GM20431 (cell line): ENCODE measurements at regions not wholly inside any gene's neighbourhood (a gene's known extent, or its start where the extent isn't known, plus 50 kb on each side); places are given as distances from the start of the nearest gene placed in this dataset.
"Not testable (repeated sequence)": the region's sequence is repeated elsewhere in the genome, so short reads cannot be mapped to it uniquely, and the experiment has no call there.

Experiments
- in situ Hi-C: fragments of 300-500 bp; cut with MseI, MboI; formaldehyde crosslinking; loops from one replicate; pipeline ENCODE4 v1.15.0; 2020; ENCODE audit warnings: low sequenced_read_pairs; ENCODE audit not compliant: unreplicated experiment

DNA sequence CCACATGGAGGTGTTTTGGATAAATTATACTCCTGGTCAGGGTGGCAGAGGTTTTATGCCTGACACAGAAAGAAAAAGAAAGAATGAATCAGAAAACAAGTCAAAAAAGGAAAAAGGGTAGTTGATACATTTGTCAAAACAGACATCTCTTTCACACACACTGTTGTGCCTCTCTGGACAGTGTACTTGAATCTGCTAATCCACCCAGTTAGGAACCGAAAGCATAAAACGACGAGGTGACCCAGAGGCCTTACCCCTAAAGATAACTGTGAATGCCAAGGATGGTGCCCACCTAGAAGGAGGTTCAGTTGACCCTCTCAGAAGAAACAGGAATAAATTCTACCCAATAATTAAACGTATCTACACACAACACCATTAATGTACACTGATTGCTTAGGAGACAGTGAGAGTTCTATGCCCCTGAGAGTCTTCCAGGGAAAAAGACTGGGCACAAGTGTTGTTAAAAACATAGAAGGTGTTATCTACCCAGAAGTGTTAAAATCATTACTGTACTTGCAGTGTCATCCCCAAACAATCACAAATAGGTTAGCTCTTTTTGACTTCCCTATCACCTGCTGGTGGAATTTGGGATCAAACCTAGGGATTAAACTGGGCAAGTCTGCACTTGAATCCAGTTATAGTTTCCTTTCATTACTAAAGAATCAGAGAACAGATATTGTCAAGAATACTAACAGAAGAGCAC is 123.2 kb upstream of the DNAJC10 start:
- in situ Hi-C loops, result loop anchor here (25.0 kb wide), 1 partner anchor 356 kb away; no protein-coding TSS in a partner anchor

- in situ Hi-C loops, result loop anchor here (25.0 kb wide), 1 partner anchor 356 kb away; no protein-coding TSS in a partner anchor
These were observed 122.6 kb upstream of the DNAJC10 start for GRCh38 chr2:182593394-182593975.

GRCh38 chr2:182594286-182594685 is 121.8 kb upstream of the DNAJC10 start:
- in situ Hi-C loops, result loop anchor here (25.0 kb wide), 1 partner anchor 357 kb away; no protein-coding TSS in a partner anchor

GRCh38 chr2:182595650-182596049 is 120.4 kb upstream of the DNAJC10 start:
- in situ Hi-C loops, result loop anchor here (25.0 kb wide), 1 partner anchor 358 kb away; no protein-coding TSS in a partner anchor

DNA sequence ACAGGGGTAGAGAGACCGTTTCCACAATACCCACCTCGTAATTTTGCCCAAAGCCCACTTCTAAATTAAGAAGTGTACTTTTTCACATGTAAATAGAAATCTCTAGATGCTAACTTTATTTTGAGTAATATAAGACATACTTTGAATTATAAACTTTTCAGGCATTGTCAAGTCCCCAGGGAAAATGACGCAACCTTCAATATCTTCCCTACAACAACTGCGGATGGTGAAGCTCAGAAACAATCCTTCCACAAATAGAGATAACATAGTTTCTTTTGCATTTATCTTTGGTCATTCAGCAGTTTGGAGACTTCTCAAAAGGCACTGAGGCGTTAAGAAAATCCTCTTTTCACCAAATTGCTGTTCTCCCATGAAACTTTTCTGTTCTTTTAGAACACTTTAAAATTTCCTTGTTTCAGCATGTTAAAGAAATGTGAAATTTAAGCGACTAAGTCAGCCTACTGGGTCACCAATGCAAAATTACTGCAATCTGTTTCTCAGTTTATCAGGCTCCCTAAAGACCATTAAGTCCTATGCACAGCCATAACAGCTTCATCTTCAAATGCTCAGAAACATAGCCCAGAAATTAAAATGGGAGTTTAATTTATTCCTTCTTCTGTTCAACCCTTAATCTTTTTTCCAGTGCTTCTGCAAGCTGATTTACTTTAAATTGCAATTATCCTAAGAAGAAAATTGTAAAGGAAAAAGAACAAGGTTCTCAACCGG is 118.3 kb upstream of the DNAJC10 start:
- in situ Hi-C loops, result loop anchor here (25.0 kb wide), 1 partner anchor 360 kb away; no protein-coding TSS in a partner anchor

DNA sequence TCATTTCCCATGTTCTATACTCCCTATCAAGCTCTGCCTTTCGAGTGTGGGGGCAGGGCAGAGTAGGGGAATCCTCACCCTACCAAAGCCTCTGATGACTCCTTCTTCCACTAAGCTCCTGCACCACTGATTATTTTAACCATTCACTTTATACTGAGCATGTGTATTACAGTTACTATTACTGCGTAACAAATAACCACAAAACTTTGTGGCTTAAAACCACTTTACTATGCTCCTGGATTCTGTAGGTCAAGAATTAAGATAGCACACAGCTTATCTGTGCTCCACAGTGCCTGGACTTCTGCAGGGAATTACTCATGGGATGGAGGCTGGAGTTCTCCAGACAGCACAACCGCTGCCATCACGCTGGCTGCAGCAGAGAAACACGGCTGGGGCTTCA is 117.4 kb upstream of the DNAJC10 start:
- in situ Hi-C loops, result loop anchor here (25.0 kb wide), 1 partner anchor 361 kb away; no protein-coding TSS in a partner anchor

DNA sequence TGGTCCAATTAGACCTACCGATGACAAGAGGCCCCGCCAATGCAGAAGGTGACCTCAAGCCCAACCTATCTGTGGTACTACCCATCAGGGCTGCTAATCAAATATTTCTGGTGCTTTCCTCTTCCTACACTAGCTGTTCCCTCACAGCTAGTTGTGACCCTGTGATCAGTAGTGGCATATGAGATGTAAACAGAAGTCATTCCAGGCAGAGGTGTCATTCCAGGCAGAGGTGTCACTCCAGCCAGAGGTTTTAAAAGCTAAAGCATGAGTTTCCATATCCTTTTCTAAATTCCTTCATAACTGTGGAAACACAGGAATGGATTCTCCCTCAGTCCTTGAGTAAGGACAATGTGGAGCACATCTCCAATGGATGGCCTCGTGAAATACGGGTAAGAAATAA is 110.9 kb upstream of the DNAJC10 start:
- in situ Hi-C loops, result no loop called here

DNA sequence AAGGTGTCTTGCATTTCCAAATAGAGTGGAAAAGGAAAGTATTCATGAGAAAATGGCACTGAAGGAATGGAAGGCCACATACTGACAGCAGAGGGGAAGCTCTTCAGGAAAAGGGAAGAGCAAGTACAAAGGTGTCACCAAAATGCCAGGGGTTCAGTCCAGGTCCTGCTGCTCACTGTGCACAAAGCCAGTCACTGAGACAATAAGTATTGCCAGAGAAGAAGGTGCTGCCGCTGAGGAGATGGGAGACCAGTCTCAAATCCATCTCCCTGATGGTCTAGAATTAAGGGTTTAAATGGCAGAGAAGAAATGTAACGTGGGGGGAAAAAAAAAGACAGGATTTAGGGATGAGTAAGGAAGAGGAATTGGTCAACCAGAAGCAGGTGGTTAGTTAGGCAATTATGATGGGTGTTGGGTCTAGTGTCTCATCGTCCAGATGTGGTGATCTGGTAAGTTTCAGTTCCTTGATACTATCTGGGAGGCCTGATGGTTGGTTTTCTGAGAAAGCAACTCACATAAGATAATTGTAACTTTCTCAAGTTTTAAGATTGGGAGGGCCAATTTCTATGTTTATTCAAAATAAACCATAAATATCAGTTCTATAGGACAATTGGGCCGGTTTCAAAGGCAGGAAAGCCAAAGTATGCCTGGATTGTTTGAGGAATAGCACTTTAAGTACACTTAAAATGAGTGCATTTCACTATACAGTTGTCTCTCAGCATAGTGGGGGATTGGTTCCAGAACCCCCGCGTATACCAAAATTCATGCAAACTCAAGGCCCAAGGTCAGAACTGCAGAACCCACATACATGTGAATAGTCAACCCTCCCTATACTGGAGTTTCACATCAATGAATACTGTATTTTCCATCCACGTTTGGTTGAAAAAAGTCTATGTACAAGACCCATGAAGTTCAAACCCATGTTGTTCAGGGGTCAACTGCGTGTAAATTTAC is 109.1 kb upstream of the DNAJC10 start:
- in situ Hi-C loops, result no loop called here

- in situ Hi-C loops, result no loop called here
These were observed 107.7 kb upstream of the DNAJC10 start for GRCh38 chr2:182608181-182608845.

DNA sequence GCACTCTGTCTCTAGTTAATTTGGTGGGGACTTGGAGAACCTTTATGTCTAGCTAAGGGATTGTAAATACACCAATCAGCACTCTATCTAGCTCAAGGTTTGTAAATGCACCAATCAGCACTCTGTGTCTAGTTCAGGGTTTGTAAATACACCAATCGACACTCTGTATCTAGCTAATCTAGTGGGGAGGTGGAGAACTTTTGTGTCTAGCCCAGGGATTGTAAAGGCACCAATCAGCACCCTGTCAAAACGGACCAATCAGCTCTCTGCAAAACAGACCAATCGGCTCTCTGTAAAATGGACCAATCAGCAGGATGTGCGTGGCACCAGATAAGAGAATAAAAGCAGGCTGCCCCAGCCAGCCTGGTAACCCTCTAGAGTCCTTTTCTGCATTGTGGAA is 107.1 kb upstream of the DNAJC10 start:
- in situ Hi-C loops, result not testable (repeated sequence)

DNA sequence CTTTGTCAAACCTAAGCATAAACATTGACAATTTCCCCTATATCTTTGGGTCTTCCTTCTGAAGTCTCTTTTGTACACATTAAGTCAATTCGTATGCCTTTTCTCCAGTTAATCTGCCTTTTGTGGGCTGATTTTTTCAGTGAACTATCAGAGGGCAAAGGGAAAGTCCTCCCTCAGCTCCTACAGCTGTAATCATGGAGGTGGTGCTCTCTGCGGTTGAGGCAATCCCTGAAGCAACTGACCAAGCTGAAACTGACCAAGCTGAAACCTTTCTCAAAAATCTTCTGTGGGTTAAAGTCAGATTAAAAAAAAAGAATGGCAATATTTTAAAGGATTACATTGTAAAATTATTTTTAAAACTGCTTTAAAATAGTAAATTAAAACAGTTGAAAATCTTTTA is 105.8 kb upstream of the DNAJC10 start:
- in situ Hi-C loops, result no loop called here

- in situ Hi-C loops, result no loop called here
These were observed 105.0 kb upstream of the DNAJC10 start for GRCh38 chr2:182611009-182611408.

- in situ Hi-C loops, result no loop called here
These were observed 101.0 kb upstream of the DNAJC10 start for GRCh38 chr2:182615036-182615435.

DNA sequence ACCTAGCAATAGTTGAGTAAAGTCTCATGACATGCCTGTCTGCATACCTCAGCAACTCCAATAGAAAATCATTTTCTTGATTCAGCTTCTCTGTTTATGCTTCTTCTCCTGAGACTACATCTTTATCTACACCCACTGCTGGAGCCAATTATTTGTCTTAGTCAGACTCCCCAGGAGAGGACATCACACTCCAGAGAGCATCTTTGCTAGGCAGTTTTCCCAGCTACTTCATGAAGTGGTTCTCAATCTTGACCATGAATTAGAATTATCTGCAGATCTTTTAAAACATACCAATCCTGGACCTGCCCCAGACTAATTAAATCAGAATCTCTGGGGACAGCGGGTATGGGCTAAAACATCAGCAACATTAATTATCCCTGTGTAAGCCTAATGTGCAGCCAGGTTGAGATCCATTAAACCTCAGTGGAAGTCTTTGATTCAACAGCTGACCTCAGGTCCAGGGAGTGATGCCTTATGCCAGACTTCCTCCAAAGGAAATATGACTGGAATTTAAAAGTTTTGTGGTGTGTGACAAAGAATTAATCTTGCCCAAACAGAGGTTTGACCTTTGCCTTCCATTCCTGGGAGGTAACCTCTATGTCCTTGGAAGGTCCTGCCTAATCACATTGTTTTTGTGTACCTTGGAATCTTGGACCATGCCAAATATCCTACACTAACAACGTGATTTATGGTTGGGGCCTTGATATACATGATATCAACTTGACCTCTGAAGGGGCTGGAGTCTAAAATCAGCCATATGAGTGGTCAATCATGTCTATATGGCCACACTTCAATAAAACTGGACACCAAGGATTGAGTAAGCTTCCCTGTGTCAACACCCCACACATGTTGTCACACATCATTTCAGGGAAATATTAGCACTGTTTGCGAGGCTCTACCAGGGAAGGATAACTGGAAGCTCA is 99.3 kb upstream of the DNAJC10 start:
- in situ Hi-C loops, result no loop called here

DNA sequence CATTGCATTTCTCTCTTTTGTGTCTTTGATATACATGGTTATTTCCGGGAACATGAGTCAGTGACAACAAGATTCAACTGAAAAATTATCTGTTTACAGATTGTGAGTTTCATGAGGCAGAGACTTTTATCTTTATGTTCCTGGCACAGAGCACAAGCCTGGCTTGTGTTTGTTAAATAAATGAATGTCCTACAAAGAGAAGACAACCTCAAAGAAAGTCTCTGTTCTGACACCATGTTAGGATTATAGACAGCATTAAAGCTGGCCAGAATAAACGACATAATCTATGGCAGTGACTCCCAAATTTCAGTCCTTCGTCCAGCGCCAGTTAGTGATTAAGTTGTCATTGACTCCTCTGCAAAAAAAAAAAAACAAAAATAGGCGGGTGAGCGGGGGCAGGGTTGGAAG is 97.4 kb upstream of the DNAJC10 start:
- in situ Hi-C loops, result no loop called here

DNA sequence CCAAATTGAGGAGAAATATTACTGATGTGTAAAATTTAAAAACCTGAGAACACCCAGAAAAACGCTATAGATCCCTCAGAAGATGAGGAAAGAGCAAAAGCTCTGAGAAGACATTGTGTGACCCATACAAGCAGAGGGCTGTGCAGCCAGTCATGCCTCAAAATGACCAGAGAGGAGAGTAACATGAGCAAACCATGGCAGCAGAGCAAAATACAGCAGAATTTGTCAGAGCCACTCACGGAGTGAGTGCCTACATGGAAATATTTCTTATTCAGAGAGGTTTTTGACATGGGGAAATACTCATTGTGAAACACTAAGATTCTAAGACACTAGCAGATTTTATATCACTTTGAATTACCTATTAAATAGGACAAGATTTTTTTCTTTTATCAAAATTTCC is 96.8 kb upstream of the DNAJC10 start:
- in situ Hi-C loops, result no loop called here

- in situ Hi-C loops, result no loop called here
These were observed 94.9 kb upstream of the DNAJC10 start for GRCh38 chr2:182621191-182621590.

DNA sequence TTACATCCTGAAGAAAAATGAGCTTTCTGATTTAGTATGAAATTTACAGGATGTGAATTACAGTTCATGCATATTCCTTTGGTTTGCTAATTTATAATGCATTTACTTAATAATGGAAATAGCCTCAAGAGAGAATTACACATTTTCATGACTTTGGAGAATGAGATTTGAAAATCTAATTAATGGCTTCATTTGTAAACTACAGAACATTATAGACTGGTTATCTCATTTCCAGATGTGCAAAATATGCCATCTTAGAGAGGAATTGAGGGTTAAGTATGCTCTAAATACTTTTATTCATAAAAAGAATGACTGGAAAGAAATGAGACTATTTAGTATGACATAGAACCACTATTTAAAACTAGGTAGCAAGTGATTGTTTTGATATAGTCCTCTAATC is 94.2 kb upstream of the DNAJC10 start:
- in situ Hi-C loops, result no loop called here
